NB4 (cell line): ENCODE measurements at regions not wholly inside any gene's neighbourhood (a gene's known extent, or its start where the extent isn't known, plus 50 kb on each side); places are given as distances from the start of the nearest gene placed in this dataset.
"Not testable (repeated sequence)": the region's sequence is repeated elsewhere in the genome, so short reads cannot be mapped to it uniquely, and the experiment has no call there.

Experiments used
- DNase-seq: peaks from one replicate; pipeline ENCODE4 v3.0.0; 2010; ENCODE audit warnings: low read depth
- H3K4me3 ChIP-seq: one replicate; pipeline ENCODE4 v1.5.1; 2011; ENCODE audit warnings: mild to moderate bottlenecking, low read depth, low read length, moderate library complexity
- CTCF ChIP-seq: IDR thresholded peaks from one replicate; pipeline ENCODE4 v1.5.1; 2012; ENCODE audit warnings: low read depth, low read length
- MAX ChIP-seq: IDR thresholded peaks from 2 replicates; pipeline ENCODE4 v1.6.1; 2011; ENCODE audit warnings: low read depth, low read length
- MYC ChIP-seq: IDR thresholded peaks from 2 replicates; pipeline ENCODE4 v1.6.1; 2011; ENCODE audit warnings: low read depth, low read length
- POLR2A ChIP-seq: IDR thresholded peaks from 2 replicates; pipeline ENCODE4 v1.6.1; 2011; ENCODE audit warnings: mild to moderate bottlenecking; ENCODE audit not compliant: insufficient read length; ENCODE audit errors: extremely low read depth

GRCh38 chr20:63139356-63139755, 76.6 kb downstream of the YTHDF1 start:
- no peak for DNase-seq

GRCh38 chr20:63138855-63139341, 77.0 kb downstream of the YTHDF1 start:
- no peak for DNase-seq
- H3K4me3 ChIP-seq, result no peak overlapping the region
- TF ChIP-seq POLR2A, result no peak
- no peak for TF ChIP-seq MYC
- TF ChIP-seq MAX, result no peak
- TF ChIP-seq CTCF, result no peak

More at GRCh38 chr20:63139356-63139755, 76.6 kb downstream of the YTHDF1 start:
- TF ChIP-seq POLR2A (no peak), MAX (no peak), CTCF (no peak)
- no peak overlapping the region for H3K4me3 ChIP-seq

- DNase-seq, result no peak
- TF ChIP-seq MYC (no peak), CTCF (no peak), MAX (no peak), POLR2A (no peak)
- no peak overlapping the region for H3K4me3 ChIP-seq
Observed at GRCh38 chr20:63137851-63138415, 78.0 kb downstream of the YTHDF1 start.

- H3K4me3 ChIP-seq, result no peak overlapping the region
- TF ChIP-seq MYC (no peak), POLR2A (no peak), CTCF (no peak), MAX (no peak)
- no peak for DNase-seq
Observed at GRCh38 chr20:63136296-63136695, 79.6 kb downstream of the YTHDF1 start.

GRCh38 chr20:63135411-63135810, 80.5 kb downstream of the YTHDF1 start:
- no peak for TF ChIP-seq MAX
- no peak for TF ChIP-seq POLR2A
- DNase-seq, result no peak
- no peak overlapping the region for H3K4me3 ChIP-seq

DNA sequence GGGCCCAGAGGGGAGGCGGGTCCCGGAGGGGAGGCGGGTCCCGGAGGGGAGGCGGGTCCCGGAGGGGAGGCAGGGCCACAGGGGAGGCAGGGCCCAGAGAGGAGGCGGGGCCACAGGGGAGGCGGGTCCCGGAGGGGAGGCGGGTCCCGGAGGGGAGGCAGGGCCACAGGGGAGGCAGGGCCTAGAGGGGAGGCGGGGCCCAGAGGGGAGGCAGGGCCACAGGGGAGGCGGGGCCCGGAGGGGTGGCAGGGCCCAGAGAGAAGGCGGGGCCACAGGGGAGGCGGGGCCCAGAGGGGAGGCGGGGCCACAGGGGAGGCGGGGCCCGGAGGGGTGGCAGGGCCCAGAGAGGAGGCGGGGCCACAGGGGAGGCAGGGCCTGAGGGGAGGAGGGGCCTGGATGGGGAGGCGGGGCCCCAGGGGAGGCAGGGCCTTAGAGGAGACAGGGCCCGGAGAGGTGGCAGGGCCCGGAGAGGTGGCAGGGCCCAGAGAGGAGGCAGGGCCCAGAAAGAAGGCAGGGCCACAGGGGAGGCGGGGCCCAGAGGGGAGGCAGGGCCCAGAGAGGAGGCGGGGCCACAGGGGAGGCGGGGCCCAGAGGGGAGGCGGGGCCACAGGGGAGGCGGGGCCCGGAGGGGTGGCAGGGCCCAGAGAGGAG, 81.1 kb downstream of the YTHDF1 start:
- H3K4me3 ChIP-seq, DNase-seq: not testable (repeated sequence)

DNA sequence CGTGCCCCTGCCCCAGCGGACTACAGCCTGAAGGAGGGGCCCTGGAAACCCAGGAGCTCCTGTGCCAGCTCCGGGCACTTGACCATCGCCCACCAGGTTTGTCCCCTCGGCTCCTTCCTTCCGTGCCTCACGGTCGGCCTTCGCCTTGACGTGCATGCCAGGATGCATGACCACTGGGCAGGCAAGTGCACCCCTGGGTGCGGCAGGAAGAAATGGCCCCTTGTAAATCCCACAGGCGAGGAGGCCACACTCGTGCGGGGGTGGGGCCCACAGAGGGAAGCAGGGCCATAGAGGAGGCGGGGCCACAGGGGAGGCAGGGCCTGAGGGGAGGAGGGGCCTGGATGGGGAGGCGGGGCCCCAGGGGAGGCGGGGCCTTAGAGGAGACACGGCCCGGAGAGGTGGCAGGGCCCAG, 81.7 kb downstream of the YTHDF1 start:
- H3K4me3 ChIP-seq, result no peak overlapping the region
- no peak for DNase-seq
- TF ChIP-seq MYC (no peak), CTCF (no peak), POLR2A (no peak), MAX (no peak)
